BJ (cell line): ENCODE measurements at regions not wholly inside any gene's neighbourhood (a gene's known extent, or its start where the extent isn't known, plus 50 kb on each side); places are given as distances from the start of the nearest gene placed in this dataset.

Experiments used
- CTCF ChIA-PET: fragments of 350-600 bp; formaldehyde crosslinking; extraction: SDS; loops from one replicate; lab custom pipeline; 2021; ENCODE audit warnings: antibody characterized with exemption, inconsistent platforms; lab: Yijun Ruan, JAX
- POLR2A ChIA-PET: fragments of 300-600 bp; sonication (Branson Sonifier 250); formaldehyde crosslinking; extraction: SDS; loops from one replicate; lab custom pipeline; 2021; ENCODE audit warnings: antibody characterized with exemption; lab: Charles Lee
- DNase-seq: peaks from one replicate; pipeline ENCODE4 v3.0.0-alpha.2; 2011; ENCODE audit warnings: low read depth
- H3K27me3 ChIP-seq: 2 replicates; pipeline ENCODE4 v1.6.0; 2011; ENCODE audit warnings: low read length; ENCODE audit not compliant: control insufficient read depth, insufficient read depth
- H3K36me3 ChIP-seq: 2 replicates; pipeline ENCODE4 v1.5.1; 2011; ENCODE audit warnings: low read length; ENCODE audit not compliant: control insufficient read depth, insufficient read depth
- H3K4me3 ChIP-seq: 2 replicates; pipeline ENCODE4 v1.5.1; 2011; ENCODE audit warnings: low read depth, mild to moderate bottlenecking, control low read depth, low read length
- TF ChIP-seq, protein P1 (sequence below): IDR thresholded peaks from 2 replicates; pipeline ENCODE4 v1.5.1; 2011; ENCODE audit warnings: low read depth, mild to moderate bottlenecking, control low read depth, inconsistent platforms, low read length, moderate library complexity; ENCODE audit not compliant: insufficient read depth

DNA sequence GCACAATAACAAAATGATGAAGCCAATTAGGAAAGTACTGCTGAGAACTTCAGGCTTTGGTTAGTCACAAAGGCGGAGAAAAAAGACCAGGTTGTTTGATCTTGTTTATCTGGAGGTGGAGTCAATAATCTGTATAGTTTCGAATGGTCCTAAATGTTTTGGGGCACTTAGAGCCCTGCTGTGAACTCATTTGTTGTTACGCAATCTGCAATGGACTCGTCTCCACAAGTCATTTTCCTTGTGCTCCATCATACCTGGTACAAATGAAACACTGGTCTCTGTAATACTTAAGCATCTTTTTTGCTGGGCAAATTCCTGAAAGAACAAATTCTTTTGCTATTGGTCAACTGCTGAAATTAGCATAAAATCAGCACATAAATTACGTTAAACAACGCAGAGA is 430.5 kb downstream of the GATA3 start:
- POLR2A ChIA-PET: no interaction called here

DNA sequence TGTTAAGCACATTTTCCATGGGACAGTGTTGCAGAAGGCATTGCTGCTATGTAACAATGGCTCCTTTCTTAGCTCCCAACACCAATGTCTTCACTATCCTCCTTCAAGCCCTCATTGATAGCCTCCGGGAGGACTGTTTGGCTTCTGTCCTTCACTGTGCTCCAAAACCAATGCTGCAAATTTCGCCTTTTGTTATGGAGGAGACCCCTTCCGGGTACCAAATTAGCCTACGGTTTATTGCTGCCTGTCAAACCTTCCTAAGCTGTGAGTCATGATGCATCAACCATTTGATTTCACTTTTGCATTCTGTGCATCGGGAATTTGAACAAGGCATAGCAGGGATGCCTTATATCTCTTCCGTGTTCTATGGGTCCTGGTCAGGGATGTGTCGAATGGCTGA is 432.9 kb downstream of the GATA3 start:
- Histone ChIP-seq H3K4me3 (no peak overlapping the region), H3K27me3 (no peaks in the 10 kb centered on the region), H3K36me3 (no peaks in the 10 kb centered on the region)
- TF ChIP-seq, protein P1, sequence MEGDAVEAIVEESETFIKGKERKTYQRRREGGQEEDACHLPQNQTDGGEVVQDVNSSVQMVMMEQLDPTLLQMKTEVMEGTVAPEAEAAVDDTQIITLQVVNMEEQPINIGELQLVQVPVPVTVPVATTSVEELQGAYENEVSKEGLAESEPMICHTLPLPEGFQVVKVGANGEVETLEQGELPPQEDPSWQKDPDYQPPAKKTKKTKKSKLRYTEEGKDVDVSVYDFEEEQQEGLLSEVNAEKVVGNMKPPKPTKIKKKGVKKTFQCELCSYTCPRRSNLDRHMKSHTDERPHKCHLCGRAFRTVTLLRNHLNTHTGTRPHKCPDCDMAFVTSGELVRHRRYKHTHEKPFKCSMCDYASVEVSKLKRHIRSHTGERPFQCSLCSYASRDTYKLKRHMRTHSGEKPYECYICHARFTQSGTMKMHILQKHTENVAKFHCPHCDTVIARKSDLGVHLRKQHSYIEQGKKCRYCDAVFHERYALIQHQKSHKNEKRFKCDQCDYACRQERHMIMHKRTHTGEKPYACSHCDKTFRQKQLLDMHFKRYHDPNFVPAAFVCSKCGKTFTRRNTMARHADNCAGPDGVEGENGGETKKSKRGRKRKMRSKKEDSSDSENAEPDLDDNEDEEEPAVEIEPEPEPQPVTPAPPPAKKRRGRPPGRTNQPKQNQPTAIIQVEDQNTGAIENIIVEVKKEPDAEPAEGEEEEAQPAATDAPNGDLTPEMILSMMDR: no peak
- CTCF ChIA-PET: no interaction called here
- POLR2A ChIA-PET: no interaction called here
- DNase-seq: no peak

More for the DNA sequence above, 430.5 kb downstream of the GATA3 start:
- CTCF ChIA-PET: no interaction called here
- no peaks in the 10 kb centered on the region for H3K27me3 ChIP-seq
- H3K4me3 ChIP-seq: no peak overlapping the region
- DNase-seq: no peak
- H3K36me3 ChIP-seq: no peaks in the 10 kb centered on the region
- TF ChIP-seq, protein P1: no peak

DNA sequence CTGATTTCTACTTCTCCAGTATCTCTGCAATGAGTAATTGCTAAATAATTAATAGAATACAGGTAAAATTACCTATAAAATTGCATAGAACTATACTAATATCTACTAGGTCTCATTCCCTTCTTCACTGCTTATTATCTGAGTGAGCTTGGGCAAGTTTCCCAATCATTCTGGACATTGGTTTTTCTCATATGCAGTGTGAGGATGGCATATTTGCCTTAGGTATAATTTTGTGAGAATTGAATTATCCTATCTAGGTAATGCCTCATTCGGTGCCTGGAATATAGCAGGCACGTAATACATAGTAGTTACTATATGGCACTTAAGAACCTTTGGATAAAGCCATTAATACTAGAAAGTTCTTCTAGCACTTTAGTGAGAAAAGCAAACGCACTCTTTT is 434.7 kb downstream of the GATA3 start:
- POLR2A ChIA-PET: no interaction called here
- no peak for DNase-seq
- CTCF ChIA-PET: no interaction called here
- no peaks in the 10 kb centered on the region for H3K27me3 ChIP-seq
- H3K36me3 ChIP-seq: no peaks in the 10 kb centered on the region
- H3K4me3 ChIP-seq: no peak overlapping the region
- TF ChIP-seq, protein P1: no peak

DNA sequence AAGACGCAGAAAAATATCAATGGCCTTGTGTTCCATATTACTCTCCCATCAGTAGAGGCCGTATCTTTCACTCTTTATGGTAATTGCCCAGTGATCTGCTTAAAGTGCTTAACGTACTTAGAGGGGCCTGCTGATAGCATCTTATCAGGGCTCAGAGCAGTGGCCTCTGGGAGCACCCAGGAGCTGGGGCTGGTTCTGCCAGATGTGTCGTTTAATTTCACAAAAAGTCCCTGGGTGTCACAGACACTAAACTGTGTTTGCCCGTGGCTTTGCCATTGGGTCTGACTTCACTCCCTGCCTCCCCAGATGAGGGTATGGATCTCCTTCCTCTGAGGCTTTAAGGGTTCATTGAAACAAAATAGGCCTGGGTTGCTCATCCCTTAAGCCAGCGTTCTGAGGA is 435.3 kb downstream of the GATA3 start:
- ChIA-PET CTCF (no interaction called here), POLR2A (no interaction called here)
- Histone ChIP-seq H3K27me3 (no peaks in the 10 kb centered on the region), H3K4me3 (no peak overlapping the region), H3K36me3 (no peaks in the 10 kb centered on the region)
- TF ChIP-seq, protein P1: no peak
- no peak for DNase-seq

DNA sequence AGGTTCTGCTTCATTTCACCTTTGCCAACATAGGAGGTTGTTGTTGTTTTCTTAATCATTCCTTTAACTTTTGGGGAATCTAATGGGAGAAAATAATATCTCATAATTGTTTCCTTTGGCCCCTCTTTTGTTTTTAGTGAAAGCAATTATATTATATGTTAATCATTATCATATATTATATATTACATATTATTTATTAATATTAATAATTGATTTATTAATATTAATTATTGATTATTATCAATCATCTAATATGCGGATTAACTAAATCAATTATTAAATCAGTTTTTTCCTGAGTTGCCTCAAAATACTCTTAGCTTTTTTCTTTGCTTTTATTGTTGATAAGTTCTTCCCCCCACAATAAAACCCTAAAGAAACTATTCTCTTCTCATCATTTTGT is 443.8 kb downstream of the GATA3 start:
- POLR2A ChIA-PET: no interaction called here
- DNase-seq: no peak
- Histone ChIP-seq H3K4me3 (no peak overlapping the region), H3K36me3 (no peaks in the 10 kb centered on the region), H3K27me3 (no peaks in the 10 kb centered on the region)
- TF ChIP-seq, protein P1: no peak
- CTCF ChIA-PET: no interaction called here
